ENCODE measurements at regions not wholly inside any gene's neighbourhood (a gene's known extent, or its start where the extent isn't known, plus 50 kb on each side); places are given as distances from the start of the nearest gene placed in this dataset.
A peak's percentile ranks its signal among the peaks of the same experiment; 100 is the strongest.

DNA sequence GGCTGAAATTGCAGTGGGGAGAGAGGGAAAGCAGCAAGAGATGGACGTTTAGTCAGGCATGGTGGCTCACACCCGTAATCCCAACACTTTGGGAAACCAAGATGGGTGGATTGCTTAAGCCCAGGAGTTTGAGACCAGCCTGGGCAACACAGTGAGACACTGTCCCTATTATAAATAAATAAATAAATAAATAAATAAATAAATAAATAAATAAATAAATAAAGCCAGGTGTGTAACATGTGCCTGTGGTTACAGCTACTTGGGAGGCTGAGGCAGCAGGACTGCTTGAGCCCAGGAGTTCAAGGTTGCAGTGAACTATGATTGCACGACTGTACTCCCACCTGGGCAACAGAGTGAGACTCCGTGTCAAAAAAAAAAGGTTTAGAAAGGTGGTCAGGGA, 54.0 kb upstream of the ARPP19 start (continued):
- no peak for TF ChIP-seq YY2 (tag by site-specific recombination; IDR thresholded peaks at IDR 0.05)
- TF ChIP-seq, protein P1, sequence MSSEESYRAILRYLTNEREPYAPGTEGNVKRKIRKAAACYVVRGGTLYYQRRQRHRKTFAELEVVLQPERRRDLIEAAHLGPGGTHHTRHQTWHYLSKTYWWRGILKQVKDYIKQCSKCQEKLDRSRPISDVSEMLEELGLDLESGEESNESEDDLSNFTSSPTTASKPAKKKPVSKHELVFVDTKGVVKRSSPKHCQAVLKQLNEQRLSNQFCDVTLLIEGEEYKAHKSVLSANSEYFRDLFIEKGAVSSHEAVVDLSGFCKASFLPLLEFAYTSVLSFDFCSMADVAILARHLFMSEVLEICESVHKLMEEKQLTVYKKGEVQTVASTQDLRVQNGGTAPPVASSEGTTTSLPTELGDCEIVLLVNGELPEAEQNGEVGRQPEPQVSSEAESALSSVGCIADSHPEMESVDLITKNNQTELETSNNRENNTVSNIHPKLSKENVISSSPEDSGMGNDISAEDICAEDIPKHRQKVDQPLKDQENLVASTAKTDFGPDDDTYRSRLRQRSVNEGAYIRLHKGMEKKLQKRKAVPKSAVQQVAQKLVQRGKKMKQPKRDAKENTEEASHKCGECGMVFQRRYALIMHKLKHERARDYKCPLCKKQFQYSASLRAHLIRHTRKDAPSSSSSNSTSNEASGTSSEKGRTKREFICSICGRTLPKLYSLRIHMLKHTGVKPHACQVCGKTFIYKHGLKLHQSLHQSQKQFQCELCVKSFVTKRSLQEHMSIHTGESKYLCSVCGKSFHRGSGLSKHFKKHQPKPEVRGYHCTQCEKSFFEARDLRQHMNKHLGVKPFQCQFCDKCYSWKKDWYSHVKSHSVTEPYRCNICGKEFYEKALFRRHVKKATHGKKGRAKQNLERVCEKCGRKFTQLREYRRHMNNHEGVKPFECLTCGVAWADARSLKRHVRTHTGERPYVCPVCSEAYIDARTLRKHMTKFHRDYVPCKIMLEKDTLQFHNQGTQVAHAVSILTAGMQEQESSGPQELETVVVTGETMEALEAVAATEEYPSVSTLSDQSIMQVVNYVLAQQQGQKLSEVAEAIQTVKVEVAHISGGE (tag by site-specific recombination; conservative IDR thresholded peaks at IDR 0.05; ENCODE audit: low read depth), result peak; percentile 59
- TF ChIP-seq ZNF404 (tag by site-specific recombination; IDR thresholded peaks at IDR 0.05), result 0 out of 2 replicates have a peak, but pooled peaks have one; percentile 45
- peak; percentile 54; the same call in 1 of the 2 replicates for TF ChIP-seq ZNF558 (tag by site-specific recombination; IDR thresholded peaks at IDR 0.05)
- peak; percentile 55; the same call in 1 of the 2 replicates for TF ChIP-seq ZBTB8A (tag by site-specific recombination; IDR thresholded peaks at IDR 0.05)
- peak; percentile 68 for TF ChIP-seq ZNF266 (tag by site-specific recombination; IDR thresholded peaks at IDR 0.05; ENCODE audit: low read depth)
- peak; percentile 45; the same call in 1 of the 2 replicates for TF ChIP-seq ZXDB (tag by site-specific recombination; IDR thresholded peaks at IDR 0.05)
- no peak for TF ChIP-seq ZNF473 (tag by site-specific recombination; IDR thresholded peaks at IDR 0.05)
- peak; percentile 65 for TF ChIP-seq ZNF623 (tag by site-specific recombination; IDR thresholded peaks at IDR 0.05)
- no peak for TF ChIP-seq ZNF785 (tag by site-specific recombination; IDR thresholded peaks at IDR 0.05)
- TF ChIP-seq ZNF138 (tag by site-specific recombination; IDR thresholded peaks at IDR 0.05; ENCODE audit: borderline replicate concordance), result peak; percentile 24; the same call in 1 of the 2 replicates

DNA sequence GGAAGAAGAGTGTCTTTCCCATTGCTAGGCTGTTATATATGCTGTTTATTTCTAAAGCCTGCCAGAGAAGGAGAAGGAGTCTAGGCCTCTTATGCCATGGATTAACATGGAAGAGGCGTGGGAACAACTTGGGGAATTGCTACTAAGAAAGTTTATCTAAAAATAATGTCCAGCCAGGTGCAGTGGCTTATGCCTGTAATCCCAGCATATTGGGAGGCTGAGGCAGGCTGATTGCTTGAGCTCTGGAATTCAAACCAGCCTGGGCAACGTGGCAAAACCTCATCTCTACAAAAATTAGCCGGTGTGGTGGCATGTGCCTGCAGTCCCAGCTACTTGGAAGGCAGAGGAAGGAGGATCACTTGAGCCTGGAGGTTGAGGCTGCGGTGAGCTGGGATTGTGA, 51.7 kb upstream of the ARPP19 start:
- Histone ChIP-seq H3K36me3 (ENCODE audit: control insufficient read depth in 2 of 2, insufficient read depth in 1 of 2, low read length in 2 of 2) (peaks cover 0 to 3% of the 10 kb centered on the region in 2 experiments; a peak in 2 of 3 replicates), H3K4me3 (ENCODE audit: low read depth, low read length) (no peak overlapping the region), H3K9me3 (ENCODE audit: control insufficient read depth, insufficient read depth, low read depth, low read length) (no peaks in the 10 kb centered on the region), H3K4me1 (ENCODE audit: control insufficient read depth, insufficient read depth, low read length) (no peaks in the 10 kb centered on the region), H3K27ac (ENCODE audit: extremely low read depth, low read depth, low read length) (no peak overlapping the region)
- POLR2A ChIA-PET, result no interaction called here
- CTCF ChIA-PET, result no interaction called here
- TF ChIP-seq, protein P2, sequence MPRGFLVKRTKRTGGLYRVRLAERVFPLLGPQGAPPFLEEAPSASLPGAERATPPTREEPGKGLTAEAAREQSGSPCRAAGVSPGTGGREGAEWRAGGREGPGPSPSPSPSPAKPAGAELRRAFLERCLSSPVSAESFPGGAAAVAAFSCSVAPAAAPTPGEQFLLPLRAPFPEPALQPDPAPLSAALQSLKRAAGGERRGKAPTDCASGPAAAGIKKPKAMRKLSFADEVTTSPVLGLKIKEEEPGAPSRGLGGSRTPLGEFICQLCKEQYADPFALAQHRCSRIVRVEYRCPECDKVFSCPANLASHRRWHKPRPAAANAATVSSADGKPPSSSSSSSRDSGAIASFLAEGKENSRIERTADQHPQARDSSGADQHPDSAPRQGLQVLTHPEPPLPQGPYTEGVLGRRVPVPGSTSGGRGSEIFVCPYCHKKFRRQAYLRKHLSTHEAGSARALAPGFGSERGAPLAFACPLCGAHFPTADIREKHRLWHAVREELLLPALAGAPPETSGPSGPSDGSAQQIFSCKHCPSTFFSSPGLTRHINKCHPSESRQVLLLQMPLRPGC (tag by site-specific recombination; IDR thresholded peaks at IDR 0.05), result no peak
- TF ChIP-seq, protein P3, sequence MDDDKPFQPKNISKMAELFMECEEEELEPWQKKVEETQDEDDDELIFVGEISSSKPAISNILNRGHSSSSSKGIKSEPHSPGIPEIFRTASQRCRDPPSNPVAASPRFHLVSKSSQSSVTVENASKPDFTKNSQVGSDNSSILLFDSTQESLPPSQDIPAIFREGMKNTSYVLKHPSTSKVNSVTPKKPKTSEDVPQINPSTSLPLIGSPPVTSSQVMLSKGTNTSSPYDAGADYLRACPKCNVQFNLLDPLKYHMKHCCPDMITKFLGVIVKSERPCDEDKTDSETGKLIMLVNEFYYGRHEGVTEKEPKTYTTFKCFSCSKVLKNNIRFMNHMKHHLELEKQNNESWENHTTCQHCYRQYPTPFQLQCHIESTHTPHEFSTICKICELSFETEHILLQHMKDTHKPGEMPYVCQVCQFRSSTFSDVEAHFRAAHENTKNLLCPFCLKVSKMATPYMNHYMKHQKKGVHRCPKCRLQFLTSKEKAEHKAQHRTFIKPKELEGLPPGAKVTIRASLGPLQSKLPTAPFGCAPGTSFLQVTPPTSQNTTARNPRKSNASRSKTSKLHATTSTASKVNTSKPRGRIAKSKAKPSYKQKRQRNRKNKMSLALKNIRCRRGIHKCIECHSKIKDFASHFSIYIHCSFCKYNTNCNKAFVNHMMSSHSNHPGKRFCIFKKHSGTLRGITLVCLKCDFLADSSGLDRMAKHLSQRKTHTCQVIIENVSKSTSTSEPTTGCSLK (tag by site-specific recombination; IDR thresholded peaks at IDR 0.05), result no peak
- TF ChIP-seq ZFHX2 (tag by site-specific recombination; conservative IDR thresholded peaks at IDR 0.05) (no peak), FEZF1 (tag by site-specific recombination; IDR thresholded peaks at IDR 0.05) (no peak), BCL11A (tag by site-specific recombination; IDR thresholded peaks at IDR 0.05; ENCODE audit: low read depth) (no peak), ZFP41 (tag by site-specific recombination; IDR thresholded peaks at IDR 0.05; ENCODE audit: borderline replicate concordance) (no peak)
- TF ChIP-seq, protein P1 (tag by site-specific recombination; conservative IDR thresholded peaks at IDR 0.05; ENCODE audit: low read depth), result no peak
